ENCODE measurements at regions not wholly inside any gene's neighbourhood (a gene's known extent, or its start where the extent isn't known, plus 50 kb on each side); places are given as distances from the start of the nearest gene placed in this dataset.

GRCh38 chr4:24251589-24251988 is 332.8 kb downstream of the DHX15 start:
- 80% methylated on average over 1 of the region's 2 CpGs for WGBS (ENCODE audit: insufficient coverage)
- Mint-ChIP-seq H3K27me3 (ENCODE audit: low read depth in 3 of 3) (peaks cover under 1 to 6% (median 5%) of the 10 kb centered on the region in 3 donors), H3K9me3 (no peaks in the 10 kb centered on the region), H3K4me3 (no peak overlapping the region), H3K27ac (no peak overlapping the region), H3K36me3 (no peaks in the 10 kb centered on the region), H3K4me1 (peaks cover 2% of the 10 kb centered on the region)
- Histone ChIP-seq H3K79me2 (ENCODE audit: insufficient read depth, low read length) (no peaks in the 10 kb centered on the region), H3K36me3 (replicated peaks in 1 of 2; ENCODE audit: control insufficient read depth in 1 of 2, insufficient read depth in 2 of 2, low read length in 2 of 2) (no peaks in the 10 kb centered on the region), H3K4me2 (replicated peaks; ENCODE audit: extremely low read depth, low read length, poor library complexity, severe bottlenecking) (no peak overlapping the region), H3K9me3 (replicated peaks in 1 of 2; ENCODE audit: control insufficient read depth in 1 of 2, insufficient read depth in 1 of 2, low read length in 2 of 2) (no peaks in the 10 kb centered on the region), H3K4me1 (ENCODE audit: control insufficient read depth in 1 of 2, insufficient read depth in 2 of 2, low read length in 2 of 2) (no peaks in the 10 kb centered on the region), H4K20me1 (ENCODE audit: insufficient read depth, low read length) (no peaks in the 10 kb centered on the region), H3K4me3 (replicated peaks in 1 of 3; ENCODE audit: low read depth in 2 of 3, low read length in 3 of 3) (no peak overlapping the region), H3K9ac (ENCODE audit: insufficient read depth, low read length, poor library complexity, severe bottlenecking) (no peak overlapping the region), H2AFZ (ENCODE audit: insufficient read depth, low read depth, low read length, poor library complexity, severe bottlenecking) (no peak overlapping the region), H3K27me3 (ENCODE audit: control insufficient read depth in 2 of 2, insufficient read depth in 2 of 2, low read length in 2 of 2) (no peaks in the 10 kb centered on the region), H3K27ac (ENCODE audit: low read depth in 1 of 2, low read length in 2 of 2) (no peak overlapping the region)
- intact Hi-C loops (cut with micrococcal nuclease), result no loop called here
- no peak for TF ChIP-seq CTCF (IDR thresholded peaks at IDR 0.05)
- DNase-seq, result no peak

- H3K4me3 ChIP-seq (replicated peaks in 1 of 3; ENCODE audit: low read depth in 2 of 3, low read length in 3 of 3), result no peak overlapping the region
- H3K9ac ChIP-seq (ENCODE audit: insufficient read depth, low read length, poor library complexity, severe bottlenecking), result no peak overlapping the region
- no peak overlapping the region for H3K27ac Mint-ChIP-seq
- H3K27ac ChIP-seq (ENCODE audit: low read depth in 1 of 2, low read length in 2 of 2), result no peak overlapping the region
- peaks cover 2% of the 10 kb centered on the region for H3K4me1 Mint-ChIP-seq
- no peaks in the 10 kb centered on the region for H3K79me2 ChIP-seq (ENCODE audit: insufficient read depth, low read length)
- no peak for TF ChIP-seq CTCF (IDR thresholded peaks at IDR 0.05)
- intact Hi-C loops (cut with micrococcal nuclease), result no loop called here
- H3K36me3 ChIP-seq (replicated peaks in 1 of 2; ENCODE audit: control insufficient read depth in 1 of 2, insufficient read depth in 2 of 2, low read length in 2 of 2), result no peaks in the 10 kb centered on the region
- no peaks in the 10 kb centered on the region for H3K9me3 Mint-ChIP-seq
- H3K4me2 ChIP-seq (replicated peaks; ENCODE audit: extremely low read depth, low read length, poor library complexity, severe bottlenecking), result no peak overlapping the region
- H3K4me1 ChIP-seq (ENCODE audit: control insufficient read depth in 1 of 2, insufficient read depth in 2 of 2, low read length in 2 of 2), result no peaks in the 10 kb centered on the region
- no peak overlapping the region for H3K4me3 Mint-ChIP-seq
- H3K9me3 ChIP-seq (replicated peaks in 1 of 2; ENCODE audit: control insufficient read depth in 1 of 2, insufficient read depth in 1 of 2, low read length in 2 of 2), result no peaks in the 10 kb centered on the region
- H4K20me1 ChIP-seq (ENCODE audit: insufficient read depth, low read length), result no peaks in the 10 kb centered on the region
- WGBS (ENCODE audit: insufficient coverage), result 76% methylated on average over 2 of the region's 5 CpGs
- no peak overlapping the region for H2AFZ ChIP-seq (ENCODE audit: insufficient read depth, low read depth, low read length, poor library complexity, severe bottlenecking)
- H3K27me3 Mint-ChIP-seq (ENCODE audit: low read depth in 3 of 3), result peaks cover 0 to 6% (median 5%) of the 10 kb centered on the region in 3 donors
- no peak for DNase-seq
- H3K27me3 ChIP-seq (ENCODE audit: control insufficient read depth in 2 of 2, insufficient read depth in 2 of 2, low read length in 2 of 2), result no peaks in the 10 kb centered on the region
- no peaks in the 10 kb centered on the region for H3K36me3 Mint-ChIP-seq
These were observed 334.4 kb downstream of the DHX15 start for GRCh38 chr4:24249972-24250371.

Data from CD14-positive monocyte (primary cell).